NCI-H345 treated with DMSO at 0.1 percent for 48 hours (cell line): ENCODE measurements at regions not wholly inside any gene's neighbourhood (a gene's known extent, or its start where the extent isn't known, plus 50 kb on each side); places are given as distances from the start of the nearest gene placed in this dataset.
"Not testable (repeated sequence)": the region's sequence is repeated elsewhere in the genome, so short reads cannot be mapped to it uniquely, and the experiment has no call there.

ENCODE experiments used
- DNase-seq: peaks from one replicate; lab custom pipeline; 2025; ENCODE audit not compliant: unreplicated experiment; lab: John Stamatoyannopoulos, UW

GRCh38 chr10:10667466-10667865 is 350.2 kb upstream of the CELF2 start:
- no peak for DNase-seq

GRCh38 chr10:10676972-10677371 is 340.7 kb upstream of the CELF2 start:
- no peak for DNase-seq

GRCh38 chr10:10677479-10677878 is 340.2 kb upstream of the CELF2 start:
- peak; percentile 15 for DNase-seq

GRCh38 chr10:10680496-10680895 is 337.2 kb upstream of the CELF2 start:
- no peak for DNase-seq

- no peak for DNase-seq
Measured at GRCh38 chr10:10684972-10685371, 332.7 kb upstream of the CELF2 start.

- DNase-seq: no peak
Measured at GRCh38 chr10:10685566-10685965, 332.1 kb upstream of the CELF2 start.

- DNase-seq: no peak
Measured at GRCh38 chr10:10687751-10688150, 329.9 kb upstream of the CELF2 start.

- no peak for DNase-seq
Measured at GRCh38 chr10:10699427-10699826, 318.2 kb upstream of the CELF2 start.

GRCh38 chr10:10701084-10701611 is 316.5 kb upstream of the CELF2 start:
- DNase-seq: no peak

- DNase-seq: no peak
Measured at GRCh38 chr10:10702211-10702610, 315.5 kb upstream of the CELF2 start.

GRCh38 chr10:10703382-10703781 is 314.3 kb upstream of the CELF2 start:
- DNase-seq: no peak

GRCh38 chr10:10712155-10712704 is 305.4 kb upstream of the CELF2 start:
- no peak for DNase-seq

- DNase-seq: no peak
Measured at GRCh38 chr10:10714327-10714726, 303.3 kb upstream of the CELF2 start.

GRCh38 chr10:10716972-10717371 is 300.7 kb upstream of the CELF2 start:
- DNase-seq: no peak

- DNase-seq: no peak
Measured at GRCh38 chr10:10722422-10722821, 295.2 kb upstream of the CELF2 start.

- DNase-seq: no peak
Measured at GRCh38 chr10:10725196-10725595, 292.5 kb upstream of the CELF2 start.

GRCh38 chr10:10726101-10726500 is 291.6 kb upstream of the CELF2 start:
- no peak for DNase-seq

- not testable (repeated sequence) for DNase-seq
Measured at GRCh38 chr10:10727411-10727810, 290.3 kb upstream of the CELF2 start.

GRCh38 chr10:10727812-10728211 is 289.9 kb upstream of the CELF2 start:
- DNase-seq: no peak

GRCh38 chr10:10730471-10731043 is 287.1 kb upstream of the CELF2 start:
- DNase-seq: no peak

GRCh38 chr10:10731366-10731765 is 286.3 kb upstream of the CELF2 start:
- no peak for DNase-seq

- no peak for DNase-seq
Measured at GRCh38 chr10:10734356-10735064, 283.2 kb upstream of the CELF2 start.
